LNCaP clone FGC (cell line): ENCODE measurements at regions not wholly inside any gene's neighbourhood (a gene's known extent, or its start where the extent isn't known, plus 50 kb on each side); places are given as distances from the start of the nearest gene placed in this dataset.

Source experiments
- DNase-seq: peaks from one replicate; pipeline ENCODE4 v3.0.0-alpha.2; 2011; ENCODE audit warnings: low read depth
- H3K4me3 ChIP-seq: 2 replicates; pipeline ENCODE4 v1.5.1; 2011; ENCODE audit warnings: mild to moderate bottlenecking, low read depth, low read length, control low read depth
- CTCF ChIP-seq: IDR thresholded peaks from 2 replicates; pipeline ENCODE4 v1.5.1; 2012; ENCODE audit warnings: mild to moderate bottlenecking; ENCODE audit not compliant: control insufficient read depth, insufficient read depth; ENCODE audit errors: extremely low read depth

GRCh38 chr4:37741564-37741963 lies 55.4 kb upstream of the RELL1 start:
- no peak for TF ChIP-seq CTCF
- no peak overlapping the region for H3K4me3 ChIP-seq
- DNase-seq, result no peak

- TF ChIP-seq CTCF, result no peak
- DNase-seq, result no peak
Observed at GRCh38 chr4:37740546-37740945, 54.4 kb upstream of the RELL1 start.

GRCh38 chr4:37737466-37737865 lies 51.3 kb upstream of the RELL1 start:
- no peak overlapping the region for H3K4me3 ChIP-seq
- TF ChIP-seq CTCF, result no peak
- DNase-seq, result no peak

More at GRCh38 chr4:37740546-37740945, 54.4 kb upstream of the RELL1 start:
- no peak overlapping the region for H3K4me3 ChIP-seq
